ENCODE measurements at regions not wholly inside any gene's neighbourhood (a gene's known extent, or its start where the extent isn't known, plus 50 kb on each side); places are given as distances from the start of the nearest gene placed in this dataset.

DNA sequence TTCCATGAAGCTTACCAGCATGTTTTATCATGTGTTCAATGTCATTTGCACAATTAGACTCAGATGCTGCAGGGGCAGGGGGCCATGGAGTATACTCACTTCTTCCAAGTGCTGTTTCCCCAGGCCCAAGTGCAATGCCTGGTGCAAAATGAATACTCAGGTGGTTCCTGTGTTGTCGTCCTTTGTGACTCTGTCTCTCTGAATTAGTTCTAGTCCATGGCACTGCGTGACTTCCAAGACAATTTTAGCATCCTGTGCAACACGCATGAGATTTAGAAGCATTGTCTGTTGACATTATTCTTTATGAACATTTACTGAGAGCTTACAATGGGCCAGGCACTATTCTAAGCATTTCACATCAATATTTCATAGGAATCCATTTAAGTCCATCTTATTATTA is 769.7 kb upstream of the RBFOX1 start:
- DNase-seq, result no peak

DNA sequence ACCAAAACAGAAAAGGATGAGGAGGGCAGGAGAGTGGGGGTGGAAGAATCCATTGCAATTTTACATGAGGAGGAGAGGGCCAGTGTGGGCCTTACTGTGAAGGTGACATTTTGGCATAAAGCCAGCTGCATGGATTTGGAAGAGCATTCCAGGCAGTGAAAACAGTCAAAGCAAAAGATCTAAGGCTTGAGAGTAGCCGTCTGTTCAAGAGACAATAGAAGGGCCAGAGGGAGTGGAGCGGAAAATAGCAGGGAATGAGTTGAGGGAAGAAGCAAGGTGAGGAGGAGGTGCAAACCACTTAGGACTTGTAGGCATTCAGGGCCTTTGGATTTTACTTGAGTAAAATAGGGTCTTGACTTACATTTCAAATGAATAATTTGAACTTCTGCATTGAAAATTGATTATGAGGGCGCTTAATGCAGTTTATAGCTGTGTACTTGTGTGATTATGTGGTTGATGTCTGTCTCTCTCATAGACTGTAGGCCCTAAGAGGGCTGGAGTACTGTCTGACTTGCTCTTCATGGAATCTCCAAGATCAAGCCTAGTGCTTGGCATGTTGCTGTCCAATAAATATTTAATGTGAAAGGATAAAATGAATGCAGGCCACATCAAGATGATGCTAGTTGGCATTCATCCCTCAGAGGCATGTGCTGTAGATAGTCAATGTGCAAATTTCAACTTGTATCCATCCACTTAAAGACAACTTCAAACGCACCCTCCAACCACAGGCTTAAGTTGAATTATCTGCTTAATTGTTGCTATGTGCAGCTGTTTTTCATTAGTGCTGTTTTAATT is 772.1 kb upstream of the RBFOX1 start:
- no peak for DNase-seq

- DNase-seq, result no peak
These were observed 774.0 kb upstream of the RBFOX1 start for GRCh38 chr16:6558661-6559060.

DNA sequence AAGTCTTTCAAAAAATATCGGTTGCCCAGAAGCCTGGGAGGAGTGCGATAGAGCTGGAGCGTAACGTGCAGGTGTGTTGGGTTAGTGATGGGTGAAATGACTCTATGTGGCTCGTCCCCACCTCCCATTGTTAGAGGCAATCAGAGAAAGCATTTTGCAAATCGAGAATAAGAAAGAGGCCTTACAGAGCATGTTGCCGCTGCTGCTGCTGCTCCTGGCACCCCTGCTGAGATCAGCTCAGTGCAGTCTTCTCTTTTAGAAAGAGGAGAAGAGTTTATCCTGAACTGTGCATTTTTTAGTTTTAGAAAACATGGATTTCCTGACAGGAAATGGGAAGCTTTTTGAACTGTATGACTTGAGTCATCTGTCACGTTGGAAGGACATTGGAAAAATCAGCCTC is 774.5 kb upstream of the RBFOX1 start:
- DNase-seq, result peak; percentile 22

- DNase-seq, result no peak
These were observed 775.2 kb upstream of the RBFOX1 start for GRCh38 chr16:6557353-6558023.

- DNase-seq, result no peak
These were observed 783.2 kb upstream of the RBFOX1 start for GRCh38 chr16:6549415-6549814.

DNA sequence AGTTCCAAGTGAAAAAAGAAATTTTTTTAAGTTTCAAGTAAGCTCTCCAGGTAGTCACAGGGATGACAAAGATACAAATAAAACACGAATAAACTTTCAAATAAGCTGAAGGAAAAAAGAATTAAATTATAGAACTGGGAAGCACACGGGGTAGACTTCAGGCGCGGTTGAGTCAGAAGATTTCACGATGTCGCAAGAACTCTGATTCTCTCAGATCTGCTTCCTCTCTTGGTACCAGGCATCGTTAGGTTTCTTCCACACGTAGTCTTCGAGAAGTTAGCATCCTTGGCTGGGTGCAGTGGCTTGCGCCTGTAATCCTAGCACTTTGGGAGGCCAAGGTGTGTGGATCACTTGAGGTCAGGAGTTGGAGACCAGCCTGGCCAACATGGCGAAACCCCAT is 784.1 kb upstream of the RBFOX1 start:
- no peak for DNase-seq

DNA sequence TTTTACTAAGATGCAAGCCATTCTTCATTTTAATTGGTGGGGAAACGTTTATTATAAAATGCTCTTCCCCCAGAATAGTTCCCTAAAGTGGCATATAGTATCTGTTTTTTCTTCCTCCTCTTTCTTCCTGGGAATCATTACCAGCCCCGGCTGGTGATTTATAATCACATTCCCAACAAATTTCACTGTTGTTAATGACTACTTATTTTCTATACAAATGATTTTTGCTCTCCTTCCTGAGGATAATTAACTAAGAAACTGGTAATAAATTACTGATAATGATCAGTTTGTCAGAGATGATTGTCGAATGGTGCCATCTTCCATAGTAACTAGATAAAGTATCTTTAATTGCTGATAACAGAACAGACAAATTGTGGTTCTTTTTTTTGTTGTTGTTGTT is 785.5 kb upstream of the RBFOX1 start:
- no peak for DNase-seq

- no peak for DNase-seq
These were observed 787.3 kb upstream of the RBFOX1 start for GRCh38 chr16:6545329-6545728.

DNA sequence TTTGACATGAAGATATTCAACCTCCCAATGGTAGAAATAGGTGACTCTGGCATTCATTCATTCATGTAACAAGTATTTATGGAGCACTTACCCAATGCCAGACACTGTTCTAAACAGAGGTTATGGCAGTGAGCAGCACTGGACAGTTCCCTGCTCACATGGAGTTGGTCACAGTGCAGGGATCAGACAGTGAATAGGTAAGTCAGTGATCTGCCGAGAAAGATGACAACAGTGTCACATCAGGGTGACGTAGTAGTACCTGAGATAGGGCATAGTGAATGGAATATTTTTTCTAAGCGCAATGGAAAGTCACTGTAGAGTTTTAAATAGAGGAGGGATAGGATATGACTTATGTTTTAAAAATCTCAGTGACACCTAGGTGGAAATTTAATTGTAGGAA is 791.4 kb upstream of the RBFOX1 start:
- DNase-seq, result no peak

GRCh38 chr16:6536411-6536810 is 796.2 kb upstream of the RBFOX1 start:
- DNase-seq, result no peak

DNA sequence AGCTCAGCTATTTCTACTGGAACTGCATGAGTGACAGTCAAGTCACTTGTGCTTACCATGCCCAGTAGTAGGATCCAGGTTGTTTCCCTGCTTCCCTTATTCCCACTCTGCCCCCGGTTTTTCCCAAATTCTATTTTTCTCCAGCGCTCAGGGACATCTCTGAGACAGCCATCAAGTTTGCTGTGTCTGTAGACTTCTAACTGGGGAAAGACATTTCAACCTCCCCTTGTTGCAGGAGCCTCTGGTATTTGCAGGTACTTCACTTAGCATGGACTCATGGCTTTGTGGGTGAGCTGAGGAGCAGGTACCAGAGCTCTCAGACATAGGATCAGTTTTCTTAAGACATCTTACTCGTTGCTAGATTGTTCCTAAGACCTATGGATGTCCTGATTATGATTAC is 801.6 kb upstream of the RBFOX1 start:
- no peak for DNase-seq

- no peak for DNase-seq
These were observed 804.4 kb upstream of the RBFOX1 start for GRCh38 chr16:6528217-6528616.

DNA sequence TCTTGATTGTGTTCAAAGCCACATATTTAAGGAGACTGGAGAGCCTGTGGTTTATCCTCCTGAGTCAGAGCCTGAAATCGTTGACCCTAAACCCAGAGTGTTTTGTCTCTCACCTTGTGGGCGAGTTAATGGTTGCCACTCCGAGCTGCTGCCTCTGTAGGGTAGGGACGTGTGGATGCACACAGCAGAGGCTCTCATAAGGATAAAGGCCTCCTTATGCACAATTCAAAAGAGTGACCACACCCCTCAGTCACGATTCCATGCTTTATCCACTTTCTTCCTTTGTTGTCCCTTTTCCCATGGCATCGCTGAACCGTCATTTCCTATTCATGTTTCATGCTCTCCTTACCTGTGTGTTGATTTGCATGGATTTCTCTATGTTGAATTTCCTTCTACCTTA is 805.0 kb upstream of the RBFOX1 start:
- DNase-seq, result peak; percentile 52

- no peak for DNase-seq
These were observed 808.1 kb upstream of the RBFOX1 start for GRCh38 chr16:6524501-6524900.

- DNase-seq, result no peak
These were observed 815.5 kb upstream of the RBFOX1 start for GRCh38 chr16:6517020-6517720.

DNA sequence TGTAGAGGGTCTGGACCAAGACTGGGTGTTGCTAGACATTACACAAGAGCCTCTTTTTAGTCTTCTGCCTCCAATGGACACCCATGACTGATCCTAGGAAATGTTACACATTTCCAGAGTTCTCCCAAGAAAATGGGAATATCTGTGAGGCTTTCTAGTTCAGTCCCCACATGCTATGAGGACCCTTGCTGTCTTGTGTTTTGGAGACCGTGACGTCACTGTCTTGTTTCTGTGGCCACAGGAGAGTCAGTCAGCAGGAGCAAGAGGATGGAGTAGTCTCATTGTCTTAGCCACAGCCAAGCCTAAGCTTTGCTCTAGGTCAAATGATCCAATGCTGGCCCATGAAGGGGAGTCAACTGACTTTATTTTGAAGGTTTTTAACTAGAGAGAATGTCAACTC is 820.1 kb upstream of the RBFOX1 start:
- DNase-seq, result no peak

DNA sequence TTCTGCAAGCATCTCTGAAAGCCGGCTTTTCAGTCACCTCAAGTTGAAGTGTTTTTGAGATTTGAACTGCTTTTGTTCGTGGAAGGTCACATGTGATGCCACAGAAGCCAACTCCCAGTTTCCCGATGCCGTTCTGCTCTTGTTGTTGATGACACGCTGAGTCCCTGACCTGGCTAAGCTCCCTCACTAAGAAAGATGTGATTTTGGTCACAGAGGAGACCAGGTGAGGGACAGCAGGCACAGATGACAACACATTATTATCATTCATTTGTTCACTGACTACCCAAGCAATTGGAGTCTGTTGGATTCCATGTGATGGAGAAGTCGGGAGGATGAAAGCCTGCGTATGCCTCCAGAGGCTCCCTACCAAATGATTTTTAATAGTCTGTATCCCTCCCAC is 822.4 kb upstream of the RBFOX1 start:
- peak; percentile 58 for DNase-seq

- DNase-seq, result no peak
These were observed 833.2 kb upstream of the RBFOX1 start for GRCh38 chr16:6499413-6499812.

DNA sequence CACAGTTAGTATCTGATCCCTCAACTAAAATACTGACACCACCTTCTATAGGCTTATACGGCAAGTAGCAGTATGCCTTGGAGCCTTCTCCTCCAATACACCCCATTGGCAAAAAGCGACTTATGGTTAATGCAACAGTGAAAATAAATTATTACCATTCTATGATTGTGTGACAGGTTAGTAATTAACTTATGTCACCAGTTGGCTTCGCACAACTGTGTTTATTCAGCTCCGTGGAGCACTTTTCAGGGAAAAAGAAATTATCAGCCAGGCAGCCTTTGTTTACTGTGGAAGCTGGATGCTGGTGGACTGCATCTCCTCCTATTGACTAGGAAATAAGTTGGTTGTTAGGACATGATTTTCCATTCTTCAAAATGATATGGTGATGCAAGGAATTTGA is 833.8 kb upstream of the RBFOX1 start:
- DNase-seq, result no peak

DNA sequence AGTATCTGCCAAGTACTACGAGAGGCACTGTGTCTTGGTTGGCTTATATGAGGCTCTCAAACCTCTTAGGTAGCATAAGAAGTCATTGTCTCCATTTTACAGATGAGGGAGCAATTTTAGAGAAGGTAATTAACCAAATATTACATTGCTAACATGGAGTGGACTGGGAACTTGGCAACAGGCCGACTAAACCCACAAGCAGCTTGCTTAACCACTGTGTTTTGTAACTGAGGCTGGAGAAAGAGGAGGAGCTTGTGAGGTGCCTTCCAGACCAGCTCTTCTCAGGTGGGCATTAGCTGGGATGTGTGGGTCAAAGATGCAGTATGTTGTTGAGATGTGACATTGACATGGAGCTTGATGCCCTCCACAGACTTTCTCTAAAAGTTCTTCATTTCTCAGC is 835.6 kb upstream of the RBFOX1 start:
- DNase-seq, result no peak

DNA sequence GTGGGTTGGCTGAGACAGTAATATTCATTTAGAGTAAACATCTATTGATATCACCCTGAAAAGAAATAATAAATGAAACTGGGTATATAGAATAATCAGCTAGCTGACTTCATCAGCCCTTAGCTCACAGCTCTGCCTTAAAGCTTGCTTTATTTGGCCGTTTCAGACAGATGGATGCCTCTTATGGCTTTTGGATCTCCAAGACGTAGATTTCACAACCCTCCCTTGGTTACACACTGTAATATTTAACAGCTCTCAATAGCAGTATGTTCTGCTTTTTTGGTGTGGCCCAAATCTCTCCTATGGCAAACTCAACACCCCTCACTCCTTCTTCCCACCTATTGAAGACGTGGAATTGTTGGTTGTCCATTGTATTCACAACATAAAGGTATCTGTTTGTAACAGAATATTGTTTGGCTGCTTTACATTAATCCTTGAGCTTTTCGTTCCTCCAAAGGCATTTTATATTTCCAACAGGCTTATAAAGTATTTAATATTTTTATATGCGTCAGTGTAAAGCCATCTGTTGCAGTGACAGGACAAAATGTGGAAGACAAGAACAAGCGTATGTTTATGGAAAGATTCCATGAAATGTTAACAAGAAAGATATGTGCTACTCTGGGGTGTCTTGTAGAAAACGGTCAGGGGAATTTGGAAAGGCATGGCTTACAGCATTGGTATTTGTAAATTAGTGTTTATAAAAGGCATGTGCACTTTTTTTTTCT is 837.0 kb upstream of the RBFOX1 start:
- no peak for DNase-seq

- no peak for DNase-seq
These were observed 837.9 kb upstream of the RBFOX1 start for GRCh38 chr16:6494716-6495115.

All from NCI-H187 treated with DMSO at 0.1 percent for 48 hours (cell line).